HG02798 (cell line): ENCODE measurements at regions not wholly inside any gene's neighbourhood (a gene's known extent, or its start where the extent isn't known, plus 50 kb on each side); places are given as distances from the start of the nearest gene placed in this dataset.
"Not testable (repeated sequence)": the region's sequence is repeated elsewhere in the genome, so short reads cannot be mapped to it uniquely, and the experiment has no call there.

Experiments used
- ATAC-seq: cut with Tn5 transposase; IDR thresholded peaks from one replicate; pipeline ENCODE4 v1.9.1; 2021; ENCODE audit warnings: mild to moderate bottlenecking; ENCODE audit not compliant: unreplicated experiment, poor library complexity

GRCh38 chr12:73841963-73842362, 695.7 kb upstream of the ATXN7L3B start:
- ATAC-seq, result no peak

- ATAC-seq, result no peak
Measured at GRCh38 chr12:73863546-73863945, 674.1 kb upstream of the ATXN7L3B start.

- ATAC-seq, result no peak
Measured at GRCh38 chr12:73867147-73867546, 670.5 kb upstream of the ATXN7L3B start.

- not testable (repeated sequence) for ATAC-seq
Measured at GRCh38 chr12:73877291-73877690, 660.3 kb upstream of the ATXN7L3B start.

- ATAC-seq, result no peak
Measured at GRCh38 chr12:73892201-73892600, 645.4 kb upstream of the ATXN7L3B start.

GRCh38 chr12:73898645-73899044, 639.0 kb upstream of the ATXN7L3B start:
- ATAC-seq, result no peak

GRCh38 chr12:73902260-73902659, 635.4 kb upstream of the ATXN7L3B start:
- no peak for ATAC-seq

- no peak for ATAC-seq
Measured at GRCh38 chr12:73906757-73907156, 630.9 kb upstream of the ATXN7L3B start.

- no peak for ATAC-seq
Measured at GRCh38 chr12:73935817-73936216, 601.8 kb upstream of the ATXN7L3B start.

GRCh38 chr12:73947326-73948026, 590.2 kb upstream of the ATXN7L3B start:
- no peak for ATAC-seq

GRCh38 chr12:73950507-73950906, 587.1 kb upstream of the ATXN7L3B start:
- ATAC-seq, result no peak

- peak; percentile 63 for ATAC-seq
Measured at GRCh38 chr12:73951956-73952703, 585.5 kb upstream of the ATXN7L3B start.

GRCh38 chr12:73964641-73965040, 573.0 kb upstream of the ATXN7L3B start:
- no peak for ATAC-seq

GRCh38 chr12:73973486-73973885, 564.1 kb upstream of the ATXN7L3B start:
- no peak for ATAC-seq

GRCh38 chr12:73984552-73984951, 553.1 kb upstream of the ATXN7L3B start:
- no peak for ATAC-seq

GRCh38 chr12:73991138-73991537, 546.5 kb upstream of the ATXN7L3B start:
- ATAC-seq, result no peak

GRCh38 chr12:73998894-73999293, 538.7 kb upstream of the ATXN7L3B start:
- ATAC-seq, result no peak

- no peak for ATAC-seq
Measured at GRCh38 chr12:74015118-74015517, 522.5 kb upstream of the ATXN7L3B start.

GRCh38 chr12:74016324-74016723, 521.3 kb upstream of the ATXN7L3B start:
- not testable (repeated sequence) for ATAC-seq

- ATAC-seq, result no peak
Measured at GRCh38 chr12:74018849-74019248, 518.8 kb upstream of the ATXN7L3B start.

GRCh38 chr12:74021937-74022336, 515.7 kb upstream of the ATXN7L3B start:
- peak; percentile 99 for ATAC-seq

- no peak for ATAC-seq
Measured at GRCh38 chr12:74031045-74031444, 506.6 kb upstream of the ATXN7L3B start.
